H1 (cell line): ENCODE measurements at regions not wholly inside any gene's neighbourhood (a gene's known extent, or its start where the extent isn't known, plus 50 kb on each side); places are given as distances from the start of the nearest gene placed in this dataset.

Experiments
- CEBPB ChIP-seq: IDR thresholded peaks from 2 replicates; pipeline ENCODE4 v1.6.1; 2012; ENCODE audit warnings: low read depth, low read length
- EP300 ChIP-seq, 2 experiments: IDR thresholded peaks; 1 replicate in 1 of 2; 2 replicates in 1 of 2; pipeline ENCODE4 v1.6.1; 2011 to 2012; ENCODE audit warnings: low read depth in 2 of 2, low read length in 2 of 2, mild to moderate bottlenecking in 2 of 2, borderline replicate concordance in 1 of 2, inconsistent platforms in 1 of 2, moderate library complexity in 1 of 2
- GABPA ChIP-seq: IDR thresholded peaks from 2 replicates; pipeline ENCODE4 v1.6.1; 2011; ENCODE audit warnings: mild to moderate bottlenecking, low read length, moderate library complexity, borderline replicate concordance; ENCODE audit not compliant: insufficient read depth
- POLR2A ChIP-seq, 2 experiments: IDR thresholded peaks; 1 replicate in 1 of 2; 2 replicates in 1 of 2; pipeline ENCODE4 v1.6.1; 2011; ENCODE audit warnings: low read depth in 2 of 2, low read length in 2 of 2, mild to moderate bottlenecking in 2 of 2; ENCODE audit errors: control extremely low read depth in 1 of 2
- POLR2AphosphoS5 ChIP-seq: IDR thresholded peaks from 2 replicates; pipeline ENCODE4 v1.6.1; 2011; ENCODE audit warnings: low read depth, low read length
- RAD21 ChIP-seq, 2 experiments: IDR thresholded peaks in 1 of 2; conservative IDR thresholded peaks in 1 of 2; 2 replicates each; pipeline ENCODE4 v1.6.1; 2011; ENCODE audit warnings: low read depth in 2 of 2, low read length in 2 of 2, improper control_type of control experiment in 1 of 2, inconsistent platforms in 1 of 2, mild to moderate bottlenecking in 1 of 2, moderate library complexity in 1 of 2
- RFX5 ChIP-seq: IDR thresholded peaks from 2 replicates; pipeline ENCODE4 v1.6.1; 2011; ENCODE audit warnings: low read depth, low read length, improper control_type of control experiment, borderline replicate concordance
- TF ChIP-seq, protein P1 (sequence below): IDR thresholded peaks from 2 replicates; pipeline ENCODE4 v1.6.1; 2011; ENCODE audit warnings: low read length, improper control_type of control experiment
- TF ChIP-seq, protein P2 (sequence below), 3 experiments: IDR thresholded peaks; 1 replicate in 2 of 3; 2 replicates in 1 of 3; pipeline versions ENCODE4 v1.5.1 to v1.6.1; 2011; ENCODE audit warnings: low read length in 3 of 3, mild to moderate bottlenecking in 3 of 3, inconsistent platforms in 2 of 3, low read depth in 1 of 3, moderate library complexity in 1 of 3; ENCODE audit not compliant: insufficient read depth in 1 of 3; ENCODE audit errors: control extremely low read depth in 1 of 3

DNA sequence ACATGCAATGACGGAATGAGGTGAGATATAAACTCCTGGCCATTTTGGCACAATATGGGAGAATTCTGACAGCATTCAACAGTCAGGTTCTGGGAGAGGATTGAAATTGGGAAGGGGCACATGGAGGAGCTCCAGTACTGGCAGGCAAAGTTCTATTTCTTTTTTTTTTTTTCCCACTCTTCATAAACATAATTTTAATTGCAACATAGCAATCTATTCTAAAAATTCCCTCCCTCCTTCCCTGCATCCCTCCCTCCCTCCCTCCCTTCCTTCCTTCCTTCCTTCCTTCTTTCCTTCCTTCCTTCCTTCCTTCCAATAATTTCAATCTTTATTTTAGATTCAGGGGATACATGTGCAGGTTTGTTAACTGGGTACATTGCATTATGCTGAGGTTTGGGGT, 93.2 kb downstream of the PTCSC3 start:
- TF ChIP-seq, protein P1, sequence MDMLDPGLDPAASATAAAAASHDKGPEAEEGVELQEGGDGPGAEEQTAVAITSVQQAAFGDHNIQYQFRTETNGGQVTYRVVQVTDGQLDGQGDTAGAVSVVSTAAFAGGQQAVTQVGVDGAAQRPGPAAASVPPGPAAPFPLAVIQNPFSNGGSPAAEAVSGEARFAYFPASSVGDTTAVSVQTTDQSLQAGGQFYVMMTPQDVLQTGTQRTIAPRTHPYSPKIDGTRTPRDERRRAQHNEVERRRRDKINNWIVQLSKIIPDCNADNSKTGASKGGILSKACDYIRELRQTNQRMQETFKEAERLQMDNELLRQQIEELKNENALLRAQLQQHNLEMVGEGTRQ: no peak
- no peak for TF ChIP-seq EP300 (IDR thresholded peaks at IDR 0.05; ENCODE audit: borderline replicate concordance in 1 of 2, low read depth in 2 of 2, low read length in 2 of 2)
- TF ChIP-seq POLR2AphosphoS5: no peak
- no peak for TF ChIP-seq RFX5
- TF ChIP-seq, protein P2, sequence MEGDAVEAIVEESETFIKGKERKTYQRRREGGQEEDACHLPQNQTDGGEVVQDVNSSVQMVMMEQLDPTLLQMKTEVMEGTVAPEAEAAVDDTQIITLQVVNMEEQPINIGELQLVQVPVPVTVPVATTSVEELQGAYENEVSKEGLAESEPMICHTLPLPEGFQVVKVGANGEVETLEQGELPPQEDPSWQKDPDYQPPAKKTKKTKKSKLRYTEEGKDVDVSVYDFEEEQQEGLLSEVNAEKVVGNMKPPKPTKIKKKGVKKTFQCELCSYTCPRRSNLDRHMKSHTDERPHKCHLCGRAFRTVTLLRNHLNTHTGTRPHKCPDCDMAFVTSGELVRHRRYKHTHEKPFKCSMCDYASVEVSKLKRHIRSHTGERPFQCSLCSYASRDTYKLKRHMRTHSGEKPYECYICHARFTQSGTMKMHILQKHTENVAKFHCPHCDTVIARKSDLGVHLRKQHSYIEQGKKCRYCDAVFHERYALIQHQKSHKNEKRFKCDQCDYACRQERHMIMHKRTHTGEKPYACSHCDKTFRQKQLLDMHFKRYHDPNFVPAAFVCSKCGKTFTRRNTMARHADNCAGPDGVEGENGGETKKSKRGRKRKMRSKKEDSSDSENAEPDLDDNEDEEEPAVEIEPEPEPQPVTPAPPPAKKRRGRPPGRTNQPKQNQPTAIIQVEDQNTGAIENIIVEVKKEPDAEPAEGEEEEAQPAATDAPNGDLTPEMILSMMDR (IDR thresholded peaks at IDR 0.05; ENCODE audit: control extremely low read depth in 1 of 3, insufficient read depth in 1 of 3, low read depth in 1 of 3, low read length in 3 of 3): no peak
- TF ChIP-seq RAD21 (IDR thresholded peaks at IDR 0.05 in 1 of 2, conservative IDR thresholded peaks at IDR 0.05 in 1 of 2; ENCODE audit: low read depth in 2 of 2, low read length in 2 of 2): no peak
- TF ChIP-seq POLR2A (IDR thresholded peaks at IDR 0.05; ENCODE audit: control extremely low read depth in 1 of 2, low read depth in 2 of 2, low read length in 2 of 2): no peak
- TF ChIP-seq GABPA: no peak
- no peak for TF ChIP-seq CEBPB
